ENCODE measurements at regions not wholly inside any gene's neighbourhood (a gene's known extent, or its start where the extent isn't known, plus 50 kb on each side); places are given as distances from the start of the nearest gene placed in this dataset.

DNA sequence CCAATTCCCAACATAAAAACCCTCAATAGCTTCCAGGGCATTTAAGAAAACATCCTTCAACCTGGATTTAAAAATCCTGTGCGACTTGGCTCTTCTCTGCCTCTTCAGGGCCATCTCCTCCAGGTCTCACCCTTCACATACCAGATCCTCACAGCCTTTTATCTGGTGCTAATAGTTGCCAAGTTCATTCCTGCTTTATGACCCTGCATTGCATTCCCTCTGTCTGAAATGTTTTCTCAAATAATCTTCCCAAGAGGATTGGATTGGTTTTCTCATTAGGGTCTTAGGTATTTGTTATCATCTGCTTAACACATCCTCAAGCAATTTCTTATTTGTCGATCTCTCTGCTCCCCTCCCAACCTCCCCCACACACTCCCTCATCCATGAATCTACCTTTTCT, 832.0 kb downstream of the GALC start:
- dilution Hi-C loops (cut with MboI; ENCODE audit: extremely low pct_ligation_motif_present, low sequenced_read_pairs) (no loop called here), intact Hi-C loops (cut with micrococcal nuclease) (no loop called here)
- CTCF ChIA-PET = no interaction called here

DNA sequence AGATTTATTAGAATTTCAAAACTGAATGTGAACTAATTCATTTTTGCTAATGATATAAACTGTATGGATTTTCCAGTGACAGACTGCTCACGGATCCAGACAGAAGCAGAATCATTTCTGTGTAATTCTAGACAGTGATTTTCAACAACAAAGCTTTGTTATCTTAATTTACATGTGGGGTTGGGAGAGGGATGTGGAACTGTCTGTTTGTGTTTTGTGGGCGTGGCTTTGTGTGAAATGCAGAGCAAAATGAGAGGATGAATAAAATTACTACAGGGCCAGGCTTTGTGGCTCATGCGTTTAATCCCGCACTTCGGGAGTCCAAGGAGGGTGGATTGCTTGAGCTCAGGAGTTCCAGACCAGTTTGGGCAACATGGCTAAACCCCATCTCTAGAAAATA, 834.7 kb downstream of the GALC start:
- peaks cover 2% of the 10 kb centered on the region for H3K9me3 ChIP-seq (replicated peaks; ENCODE audit: control insufficient read depth, insufficient read depth, low read length)
- ChIA-PET POLR2A (no interaction called here), CTCF (no interaction called here)
- no peaks in the 10 kb centered on the region for H3K27me3 ChIP-seq (ENCODE audit: control insufficient read depth in 2 of 2, insufficient read depth in 2 of 2, low read length in 2 of 2)
- DNase-seq (ENCODE audit: low read depth, low spot score) = no peak
- TF ChIP-seq MYC (IDR thresholded peaks at IDR 0.05; ENCODE audit: low read depth, low read length) = no peak
- H3K4me2 ChIP-seq (ENCODE audit: insufficient read depth, low read length) = no peak overlapping the region
- no peak overlapping the region for H3K9ac ChIP-seq (replicated peaks; ENCODE audit: extremely low read depth, insufficient read depth, low read length)
- dilution Hi-C loops (cut with MboI; ENCODE audit: extremely low pct_ligation_motif_present, low sequenced_read_pairs) = no loop called here
- no peak overlapping the region for H3K27ac ChIP-seq (ENCODE audit: insufficient read depth, low read depth, low read length)
- no peaks in the 10 kb centered on the region for H3K4me1 ChIP-seq (ENCODE audit: control insufficient read depth, extremely low read depth, insufficient read depth, low read length)
- H3K36me3 ChIP-seq (ENCODE audit: control insufficient read depth in 2 of 2, extremely low read depth in 1 of 2, insufficient read depth in 2 of 2, low read length in 2 of 2) = no peaks in the 10 kb centered on the region
- H2AFZ ChIP-seq (ENCODE audit: low read depth, low read length) = no peak overlapping the region
- H3K9me1 ChIP-seq (replicated peaks; ENCODE audit: control insufficient read depth, extremely low read depth, insufficient read depth, low read length) = no peaks in the 10 kb centered on the region
- H4K20me1 ChIP-seq (replicated peaks; ENCODE audit: control insufficient read depth, extremely low read depth, insufficient read depth, low read length) = no peaks in the 10 kb centered on the region
- intact Hi-C loops (cut with micrococcal nuclease) = no loop called here
- H3K4me3 ChIP-seq (replicated peaks in 1 of 3; ENCODE audit: insufficient read depth in 1 of 3, low read depth in 1 of 3, low read length in 3 of 3) = no peak overlapping the region
- H3K79me2 ChIP-seq (ENCODE audit: control insufficient read depth, insufficient read depth, low read length) = no peaks in the 10 kb centered on the region
- FAIRE-seq = no peak
- no TSS peak for BruUV-seq (replicated peaks)

More for the DNA sequence above, 832.0 kb downstream of the GALC start:
- DNase-seq (ENCODE audit: low read depth, low spot score) (no peak), FAIRE-seq (no peak)
- no TSS peak for BruUV-seq (replicated peaks)
- Histone ChIP-seq H3K9me1 (replicated peaks; ENCODE audit: control insufficient read depth, extremely low read depth, insufficient read depth, low read length) (no peaks in the 10 kb centered on the region), H3K27me3 (ENCODE audit: control insufficient read depth in 2 of 2, insufficient read depth in 2 of 2, low read length in 2 of 2) (no peaks in the 10 kb centered on the region), H3K79me2 (ENCODE audit: control insufficient read depth, insufficient read depth, low read length) (no peaks in the 10 kb centered on the region), H3K27ac (ENCODE audit: insufficient read depth, low read depth, low read length) (no peak overlapping the region), H3K4me2 (ENCODE audit: insufficient read depth, low read length) (no peak overlapping the region), H3K4me1 (ENCODE audit: control insufficient read depth, extremely low read depth, insufficient read depth, low read length) (no peaks in the 10 kb centered on the region), H3K9ac (replicated peaks; ENCODE audit: extremely low read depth, insufficient read depth, low read length) (no peak overlapping the region), H3K4me3 (replicated peaks in 1 of 3; ENCODE audit: insufficient read depth in 1 of 3, low read depth in 1 of 3, low read length in 3 of 3) (no peak overlapping the region), H3K9me3 (replicated peaks; ENCODE audit: control insufficient read depth, insufficient read depth, low read length) (no peaks in the 10 kb centered on the region), H2AFZ (ENCODE audit: low read depth, low read length) (no peak overlapping the region), H4K20me1 (replicated peaks; ENCODE audit: control insufficient read depth, extremely low read depth, insufficient read depth, low read length) (no peaks in the 10 kb centered on the region), H3K36me3 (ENCODE audit: control insufficient read depth in 2 of 2, extremely low read depth in 1 of 2, insufficient read depth in 2 of 2, low read length in 2 of 2) (no peaks in the 10 kb centered on the region)
- POLR2A ChIA-PET = no interaction called here
- TF ChIP-seq GATA2 (IDR thresholded peaks at IDR 0.05; ENCODE audit: insufficient read depth, insufficient read length, low read depth, low read length) (no peak), POLR2AphosphoS5 (IDR thresholded peaks at IDR 0.05; ENCODE audit: insufficient read depth, low read depth, low read length) (no peak), JUN (IDR thresholded peaks at IDR 0.05; ENCODE audit: borderline replicate concordance, insufficient read depth, insufficient read length, low read depth) (no peak), POLR2A (IDR thresholded peaks at IDR 0.05; ENCODE audit: low read depth, low read length) (no peak)
